Spleen (tissue), 7 donors: ENCODE measurements at regions not wholly inside any gene's neighbourhood (a gene's known extent, or its start where the extent isn't known, plus 50 kb on each side); places are given as distances from the start of the nearest gene placed in this dataset.

Experiments
- POLR2A ChIP-seq, 3 donors: fragments of 450-650 bp; IDR thresholded peaks; one replicate each; pipeline ENCODE4 v1.5.1; 2017; ENCODE audit warnings: antibody characterized with exemption in 3 of 3, mild to moderate bottlenecking in 1 of 3
- POLR2AphosphoS5 ChIP-seq, 3 donors: sonication (generic); formaldehyde crosslinking; IDR thresholded peaks; one replicate each; pipeline ENCODE4 v1.5.1; 2017; ENCODE audit warnings: antibody characterized with exemption in 3 of 3
- TF ChIP-seq, protein P1 (sequence below), 11 experiments: fragments of 200-600 bp in 7 of 11; fragments of 450-650 bp in 4 of 11; sonication (generic) in 4 of 11; IDR thresholded peaks in 8 of 11; conservative IDR thresholded peaks in 3 of 11; 1 replicate in 7 of 11; 2 replicates in 4 of 11; pipeline versions ENCODE4 v1.4.0 to v1.8.0; 2016 to 2021; ENCODE audit warnings: antibody characterized with exemption in 11 of 11, inconsistent platforms in 4 of 11, mild to moderate bottlenecking in 1 of 11
- donor health status: DM: no; HTN: no; CAD: no; lungs with moderate emphysema.
- donor health status: DM: no; HTN: no; CAD: no.
- donor health status: DM: no; HTN: no; CAD: no.

- TF ChIP-seq, protein P1, sequence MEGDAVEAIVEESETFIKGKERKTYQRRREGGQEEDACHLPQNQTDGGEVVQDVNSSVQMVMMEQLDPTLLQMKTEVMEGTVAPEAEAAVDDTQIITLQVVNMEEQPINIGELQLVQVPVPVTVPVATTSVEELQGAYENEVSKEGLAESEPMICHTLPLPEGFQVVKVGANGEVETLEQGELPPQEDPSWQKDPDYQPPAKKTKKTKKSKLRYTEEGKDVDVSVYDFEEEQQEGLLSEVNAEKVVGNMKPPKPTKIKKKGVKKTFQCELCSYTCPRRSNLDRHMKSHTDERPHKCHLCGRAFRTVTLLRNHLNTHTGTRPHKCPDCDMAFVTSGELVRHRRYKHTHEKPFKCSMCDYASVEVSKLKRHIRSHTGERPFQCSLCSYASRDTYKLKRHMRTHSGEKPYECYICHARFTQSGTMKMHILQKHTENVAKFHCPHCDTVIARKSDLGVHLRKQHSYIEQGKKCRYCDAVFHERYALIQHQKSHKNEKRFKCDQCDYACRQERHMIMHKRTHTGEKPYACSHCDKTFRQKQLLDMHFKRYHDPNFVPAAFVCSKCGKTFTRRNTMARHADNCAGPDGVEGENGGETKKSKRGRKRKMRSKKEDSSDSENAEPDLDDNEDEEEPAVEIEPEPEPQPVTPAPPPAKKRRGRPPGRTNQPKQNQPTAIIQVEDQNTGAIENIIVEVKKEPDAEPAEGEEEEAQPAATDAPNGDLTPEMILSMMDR (IDR thresholded peaks at IDR 0.05 in 8 of 11, conservative IDR thresholded peaks at IDR 0.05 in 3 of 11): no peak
- TF ChIP-seq POLR2A (IDR thresholded peaks at IDR 0.05) (no peak), POLR2AphosphoS5 (IDR thresholded peaks at IDR 0.05) (no peak)
Observed at GRCh38 chr5:136802383-136802782, 437.0 kb upstream of the TRPC7 start.
